HPDE6-E6E7 (cell line): ENCODE measurements at regions not wholly inside any gene's neighbourhood (a gene's known extent, or its start where the extent isn't known, plus 50 kb on each side); places are given as distances from the start of the nearest gene placed in this dataset.
A peak's percentile ranks its signal among the peaks of the same experiment; 100 is the strongest.

ENCODE experiments used
- DNase-seq: peaks from one replicate; pipeline ENCODE4 v3.0.0; 2011; ENCODE audit warnings: missing footprints; ENCODE audit errors: extremely low spot score

DNA sequence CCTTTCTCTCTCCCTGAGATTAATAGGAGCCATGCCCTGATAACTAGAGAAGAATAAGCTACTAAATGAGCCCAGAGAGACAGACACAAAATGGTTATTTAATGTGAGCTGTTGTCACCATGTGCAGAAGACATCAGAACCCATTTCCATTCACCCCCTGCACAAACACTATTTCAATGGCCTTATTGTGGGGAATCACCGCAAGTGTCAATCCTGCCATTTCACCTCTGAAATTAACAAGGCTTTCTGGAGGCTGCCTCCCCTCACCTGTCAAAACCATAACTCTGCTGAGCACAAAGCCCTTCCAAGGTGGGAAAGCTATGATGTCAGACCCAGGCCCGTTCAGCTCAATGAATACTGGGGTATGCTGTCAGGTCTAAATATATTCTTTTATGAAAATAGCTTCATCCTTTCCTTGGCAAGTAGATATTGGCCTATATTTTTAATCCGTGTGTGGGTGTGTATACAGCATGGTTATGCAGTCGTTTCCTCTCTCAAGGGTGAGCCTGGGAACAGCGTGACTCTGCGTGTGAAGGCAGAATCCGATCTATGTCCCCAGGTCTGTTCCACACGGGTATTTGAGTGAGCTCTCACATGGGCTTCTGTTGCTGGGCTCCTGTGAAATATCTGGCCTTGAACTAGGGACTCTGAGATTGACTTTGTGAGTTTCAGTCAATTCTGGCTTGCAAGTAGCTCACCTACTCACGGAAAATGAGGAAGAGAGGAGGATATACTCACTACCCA lies 266.3 kb downstream of the FBXW7 start:
- DNase-seq, result no peak

DNA sequence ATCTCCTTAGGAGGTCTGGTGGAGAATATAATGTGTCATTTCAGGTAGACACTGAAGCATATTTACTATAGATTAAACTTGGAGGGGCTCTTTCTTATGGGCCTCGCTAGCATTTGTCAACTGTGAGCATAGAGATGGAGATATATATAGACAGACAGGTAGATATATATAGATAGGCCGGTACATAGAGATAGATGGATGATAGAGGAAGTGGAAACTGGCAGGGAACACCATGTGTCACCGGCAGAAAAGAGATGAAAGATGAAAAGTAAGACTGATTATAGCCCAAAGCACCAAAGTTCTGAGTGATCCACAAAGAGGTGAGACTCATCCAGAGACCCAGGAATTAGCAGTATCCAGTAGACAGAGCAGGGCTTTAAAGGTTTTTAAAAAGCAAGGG lies 268.1 kb downstream of the FBXW7 start:
- DNase-seq, result no peak

DNA sequence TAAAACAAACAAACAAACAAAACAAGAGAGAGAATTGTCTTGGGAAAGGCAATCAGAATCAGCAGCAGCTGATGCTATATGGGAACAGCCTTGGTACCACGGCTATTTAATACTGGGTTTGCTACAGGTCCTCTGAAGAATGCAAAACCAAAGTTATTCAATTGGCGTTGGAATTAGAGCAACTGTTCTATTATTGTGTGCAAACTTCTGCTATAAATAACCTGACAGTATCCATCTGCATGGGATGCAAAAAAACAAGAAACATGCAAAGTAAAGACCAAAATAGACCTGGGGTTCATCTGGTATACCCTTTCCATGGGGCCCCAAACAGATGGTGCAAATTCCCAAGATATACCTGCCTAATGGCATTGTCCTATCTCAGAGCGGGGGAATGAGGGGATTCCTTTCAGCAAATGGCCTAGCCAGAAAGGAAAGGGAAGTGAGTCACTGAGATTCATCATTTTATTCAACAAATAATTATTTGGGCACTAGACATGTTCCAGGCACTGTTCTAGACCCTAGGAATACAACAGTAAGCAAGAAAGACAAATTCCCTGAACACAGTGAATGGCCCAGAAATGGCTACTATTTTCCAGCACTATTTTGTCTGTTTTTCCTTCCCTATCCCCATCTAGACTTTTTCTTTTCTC lies 268.9 kb downstream of the FBXW7 start:
- DNase-seq, result no peak

DNA sequence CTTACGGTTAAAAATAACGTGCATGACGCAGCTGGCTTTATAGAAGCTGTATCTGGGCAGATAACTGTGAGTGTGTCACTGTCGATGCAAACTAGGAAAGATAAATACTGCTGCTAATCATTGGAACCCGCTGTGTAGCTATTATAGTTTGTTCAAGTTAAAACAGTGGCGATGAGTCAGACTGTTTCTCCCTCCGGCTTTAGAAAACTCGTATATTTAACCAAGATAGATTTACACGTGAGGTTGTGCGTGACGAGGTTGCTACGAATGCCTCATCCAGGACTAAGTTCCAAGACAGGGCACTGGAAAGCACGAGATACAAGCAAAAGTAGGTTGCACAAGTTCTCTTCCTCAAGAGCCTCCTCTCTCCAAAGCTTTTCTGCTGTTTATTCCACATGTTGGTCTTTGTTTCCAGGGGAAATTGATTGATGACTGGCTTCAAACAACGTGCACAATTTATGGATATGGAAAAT lies 270.7 kb downstream of the FBXW7 start:
- peak; percentile 72 for DNase-seq

DNA sequence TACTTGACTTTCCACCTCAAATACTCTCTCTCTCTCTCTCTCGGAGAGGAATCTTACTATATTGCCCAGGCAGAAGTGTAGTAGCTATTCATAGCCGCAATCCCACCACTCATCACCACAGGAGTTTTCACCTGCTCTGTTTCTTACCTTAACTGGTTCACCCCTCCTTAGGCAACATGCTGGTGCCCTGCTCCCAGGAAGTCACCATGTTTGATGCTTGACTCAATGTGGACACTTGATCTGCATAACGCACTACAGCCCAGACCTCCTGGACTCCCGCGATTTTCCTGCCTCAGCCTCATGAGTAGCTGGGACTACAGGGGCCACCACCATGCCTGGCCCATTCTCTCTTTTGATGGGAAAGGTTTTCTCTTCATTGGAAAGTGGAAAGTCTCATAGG lies 271.8 kb downstream of the FBXW7 start:
- DNase-seq, result no peak

DNA sequence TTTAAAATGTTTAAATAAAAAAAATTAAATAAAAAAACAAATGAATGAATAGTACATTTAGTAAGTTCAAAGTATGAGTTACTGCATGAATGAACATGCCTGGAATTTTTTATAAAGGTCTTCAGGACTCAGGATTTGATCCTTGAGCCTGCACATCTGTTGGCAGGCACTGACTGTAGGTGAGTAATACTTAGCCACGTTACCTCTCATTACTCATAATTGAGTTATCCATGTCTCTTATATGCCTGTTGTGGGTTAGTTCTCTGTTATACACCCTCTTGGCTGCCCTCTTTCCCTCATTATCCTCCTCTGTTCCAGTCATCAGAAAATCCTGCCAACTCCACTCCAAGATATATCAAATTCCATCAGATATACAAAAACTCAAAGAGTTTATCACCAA lies 276.0 kb downstream of the FBXW7 start:
- peak; percentile 69 for DNase-seq

DNA sequence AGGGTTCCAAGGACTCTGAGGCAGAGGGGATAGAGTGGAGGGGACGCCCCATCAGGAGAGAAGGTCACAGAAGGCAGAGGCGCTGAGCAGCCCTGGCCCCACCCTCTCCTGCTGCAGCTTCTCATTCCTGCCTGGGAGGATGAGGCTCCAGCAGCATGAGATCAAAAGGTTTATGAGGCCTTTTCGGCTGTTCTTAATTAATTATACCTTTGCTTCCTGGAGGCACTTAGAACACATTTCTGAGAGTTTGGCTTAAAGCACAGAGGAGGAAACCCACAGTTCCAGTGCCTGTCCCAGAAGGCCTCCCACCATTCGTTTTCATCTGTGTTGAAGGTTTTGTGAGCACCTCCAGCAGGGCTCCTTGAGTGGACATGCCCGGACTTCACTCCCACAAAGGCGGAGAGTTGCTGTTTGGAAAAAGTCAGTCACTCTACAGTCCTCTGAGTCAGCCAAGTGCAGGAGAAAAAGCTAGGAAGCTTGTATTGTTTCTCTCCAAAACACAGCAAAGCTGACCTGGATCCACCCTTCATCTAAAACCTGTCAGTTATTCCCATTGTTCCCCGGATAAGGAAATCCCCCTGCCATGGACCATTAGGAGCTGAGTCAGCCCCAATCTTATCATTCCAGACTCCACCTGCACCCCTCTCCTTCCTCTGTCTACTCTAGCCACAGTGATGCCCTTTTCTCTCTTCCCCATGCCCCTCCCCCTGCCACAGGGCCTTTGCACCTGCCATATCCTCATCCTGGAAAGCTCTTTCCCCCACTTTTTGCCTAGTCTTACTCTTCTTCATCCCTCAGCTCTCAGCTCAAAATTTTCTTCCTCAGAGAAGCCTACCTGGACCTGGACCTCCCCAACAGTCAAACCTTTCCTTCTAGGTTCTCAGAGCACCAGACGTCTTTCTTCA lies 276.8 kb downstream of the FBXW7 start:
- DNase-seq, result peak; percentile 58

DNA sequence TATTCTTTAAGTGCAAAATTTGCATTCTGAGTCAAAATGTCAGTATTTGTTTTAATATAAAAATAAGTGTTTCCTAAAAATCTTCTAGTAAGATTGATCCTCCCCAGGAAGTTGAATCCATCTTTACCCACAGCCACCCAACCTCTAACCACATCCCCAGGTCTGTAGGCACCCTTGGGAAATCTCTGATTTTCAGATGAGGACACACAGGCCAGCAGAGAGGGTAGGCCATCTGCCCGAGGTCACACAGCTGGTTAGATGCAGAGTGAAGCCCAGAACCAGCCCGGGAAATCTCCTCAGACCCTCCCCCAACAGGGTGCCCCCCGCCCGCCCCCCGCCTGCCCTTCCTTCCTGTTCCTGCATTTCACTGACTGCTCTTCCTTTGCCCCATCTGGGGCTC lies 277.5 kb downstream of the FBXW7 start:
- no peak for DNase-seq

DNA sequence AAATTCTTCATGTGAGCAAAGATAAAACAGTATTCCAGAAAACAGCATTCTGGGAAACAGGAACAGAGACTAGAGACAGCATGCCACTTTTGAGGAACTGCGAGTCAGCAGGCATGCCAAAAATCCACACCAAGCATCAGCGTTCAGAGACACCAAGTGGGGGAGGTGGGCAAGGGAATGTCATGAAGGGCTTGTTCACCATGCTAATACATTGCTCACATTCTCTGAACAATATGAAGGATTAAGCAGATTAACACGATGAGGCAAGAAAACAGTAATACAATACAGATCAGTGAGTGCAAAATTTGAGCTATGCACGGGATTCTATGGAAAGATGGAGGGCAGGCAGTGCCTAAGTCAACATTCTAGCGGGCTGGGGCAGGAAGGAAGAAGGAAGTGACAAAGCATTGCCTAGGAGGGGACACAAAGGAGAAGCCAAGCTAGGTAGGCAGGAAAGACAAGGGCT lies 278.3 kb downstream of the FBXW7 start:
- no peak for DNase-seq

DNA sequence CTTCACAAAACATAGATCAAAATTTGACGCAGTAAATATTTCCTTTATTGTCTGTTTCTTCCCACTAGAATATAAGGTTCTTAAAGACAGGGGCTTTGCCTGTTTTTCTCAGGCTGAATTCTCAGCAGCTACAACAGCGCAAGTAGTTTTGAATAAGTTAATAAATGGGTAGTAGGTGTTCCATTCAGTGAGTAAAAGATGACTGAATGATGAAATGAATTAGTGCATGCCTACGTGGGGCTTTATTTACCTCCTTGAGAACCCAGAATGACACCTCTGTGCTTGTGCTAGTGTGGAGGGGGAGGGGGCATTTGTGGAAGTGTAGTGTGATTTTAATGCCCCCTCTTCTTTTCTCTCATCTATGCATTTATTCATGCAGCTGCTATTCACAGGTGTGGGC lies 278.9 kb downstream of the FBXW7 start:
- DNase-seq, result no peak

DNA sequence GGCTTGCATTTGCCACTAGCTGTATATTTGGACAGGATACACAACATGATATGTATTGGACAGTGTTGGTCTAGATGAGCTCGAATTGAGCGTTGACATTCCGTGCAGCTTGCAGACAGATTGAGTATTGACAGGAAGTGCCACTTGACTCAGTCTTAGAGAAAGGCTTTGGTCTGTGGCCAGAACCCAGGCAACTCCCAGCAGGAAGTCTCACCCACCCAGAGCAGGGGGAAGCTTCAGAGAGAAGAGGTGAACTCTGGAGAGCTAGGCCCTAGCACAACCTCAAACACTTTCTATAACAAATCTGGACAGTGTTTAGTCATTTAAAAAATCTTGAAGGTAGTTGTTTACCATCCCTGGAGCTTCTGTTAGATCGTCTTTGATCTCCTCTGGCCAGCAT lies 280.5 kb downstream of the FBXW7 start:
- no peak for DNase-seq

DNA sequence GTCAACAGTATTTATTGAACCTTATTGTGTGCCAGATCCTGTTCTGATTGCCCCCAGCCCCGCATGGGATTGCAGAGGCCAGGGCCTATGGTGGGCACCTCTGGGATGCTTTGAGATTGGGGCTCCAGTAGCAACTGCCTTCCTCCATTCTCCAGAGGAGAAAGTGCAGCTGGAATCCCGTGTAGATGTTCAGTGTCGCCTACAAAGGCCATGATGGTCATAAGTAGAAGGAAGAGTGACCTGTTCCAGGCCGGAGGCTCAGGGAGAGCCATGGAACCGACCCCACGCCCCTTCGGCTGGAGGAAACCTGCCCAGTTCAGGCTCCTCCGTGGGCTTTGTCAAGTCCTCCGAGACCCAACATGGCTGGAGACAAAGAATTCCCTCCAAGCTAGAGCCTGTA lies 287.5 kb downstream of the FBXW7 start:
- no peak for DNase-seq

DNA sequence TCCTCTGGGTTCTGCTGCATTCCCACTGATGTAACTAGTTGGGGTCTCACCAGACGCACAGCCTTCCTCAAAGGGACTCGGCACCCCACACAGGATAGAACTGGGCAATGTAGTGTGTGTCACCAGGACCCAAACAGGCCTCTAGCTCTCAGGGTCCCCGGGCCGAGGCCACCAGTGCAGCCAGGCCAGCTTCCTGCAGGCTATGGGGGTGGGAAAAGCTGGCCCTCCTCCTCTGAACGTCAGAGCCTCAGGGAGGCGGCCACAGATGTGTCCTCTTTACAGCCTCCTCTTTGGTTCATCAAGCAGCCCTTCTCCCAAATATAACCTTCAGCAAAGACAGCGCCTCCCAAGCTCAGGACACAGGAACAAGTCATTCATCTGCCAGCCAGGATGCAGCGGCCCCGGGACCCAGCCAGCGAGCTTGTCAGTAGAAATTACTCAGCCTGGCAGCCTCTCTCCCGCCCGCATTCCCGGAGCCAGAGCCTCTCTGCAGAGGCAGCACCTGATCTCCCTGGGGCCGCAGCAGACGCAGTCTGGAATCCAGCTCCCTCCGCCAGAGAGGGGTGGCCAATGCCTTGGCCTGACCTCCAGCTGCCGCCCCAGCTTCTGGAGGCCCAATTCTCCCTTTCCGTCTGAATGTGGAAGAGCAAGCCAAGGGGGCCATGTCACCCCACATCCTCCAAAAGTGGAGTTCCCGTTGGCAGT lies 288.5 kb downstream of the FBXW7 start:
- DNase-seq, result no peak

DNA sequence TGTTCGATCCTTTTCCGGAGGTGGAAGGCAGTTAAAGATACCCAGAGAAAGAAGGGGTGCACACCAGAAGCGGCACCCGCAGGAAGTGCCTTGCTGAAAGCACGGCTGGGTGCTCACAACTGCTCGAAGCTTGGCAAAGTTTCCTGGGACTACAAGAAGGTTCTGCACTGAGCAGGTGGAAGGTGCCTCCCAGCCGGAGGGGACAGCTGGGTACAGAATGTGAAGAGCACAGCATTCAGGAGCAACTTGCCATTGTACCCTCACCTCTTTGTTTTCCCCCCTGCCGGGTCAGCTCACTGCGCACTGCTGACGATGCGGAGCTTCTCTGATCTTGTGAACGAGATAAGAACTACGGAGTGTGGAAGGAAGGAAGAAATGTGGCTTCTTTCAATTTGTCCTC lies 289.2 kb downstream of the FBXW7 start:
- no peak for DNase-seq

DNA sequence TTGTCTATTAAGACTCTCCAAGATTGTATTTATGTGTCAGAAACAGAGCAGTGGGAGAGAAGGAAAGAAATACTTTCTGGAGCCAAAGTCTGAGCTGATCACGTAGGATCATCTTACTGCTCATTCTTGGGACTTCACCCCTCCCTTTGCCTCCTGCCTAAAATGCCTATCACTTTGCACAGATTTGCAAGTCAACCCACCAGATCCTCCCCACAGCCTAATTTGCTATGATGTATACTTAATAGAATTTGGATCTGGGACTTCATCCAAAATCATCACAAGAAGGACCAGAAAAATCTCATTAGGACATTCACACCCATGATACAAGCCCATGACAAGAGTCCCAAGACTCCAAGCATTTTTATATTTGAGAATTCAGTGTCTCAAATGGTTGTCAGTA lies 290.2 kb downstream of the FBXW7 start:
- DNase-seq, result no peak

DNA sequence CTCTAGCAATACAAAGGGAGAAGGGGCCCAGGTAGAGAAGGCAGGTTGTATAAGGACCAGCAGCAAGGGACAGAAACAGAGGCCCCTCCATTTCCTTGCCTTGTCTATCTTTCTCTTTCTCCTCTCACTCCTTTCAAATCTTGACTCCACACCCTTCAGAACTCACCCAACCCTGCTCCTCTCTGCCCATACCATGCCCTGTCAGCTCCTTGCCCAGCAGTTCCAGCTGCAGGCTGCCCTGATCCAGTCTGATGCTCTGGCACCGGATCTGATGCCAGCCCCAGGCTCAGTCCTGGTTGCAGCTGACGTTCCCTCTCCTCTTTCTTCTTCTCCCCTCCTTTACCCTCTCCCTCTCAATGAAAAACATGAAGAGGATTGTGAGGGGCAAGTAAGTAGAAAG lies 291.2 kb downstream of the FBXW7 start:
- no peak for DNase-seq

DNA sequence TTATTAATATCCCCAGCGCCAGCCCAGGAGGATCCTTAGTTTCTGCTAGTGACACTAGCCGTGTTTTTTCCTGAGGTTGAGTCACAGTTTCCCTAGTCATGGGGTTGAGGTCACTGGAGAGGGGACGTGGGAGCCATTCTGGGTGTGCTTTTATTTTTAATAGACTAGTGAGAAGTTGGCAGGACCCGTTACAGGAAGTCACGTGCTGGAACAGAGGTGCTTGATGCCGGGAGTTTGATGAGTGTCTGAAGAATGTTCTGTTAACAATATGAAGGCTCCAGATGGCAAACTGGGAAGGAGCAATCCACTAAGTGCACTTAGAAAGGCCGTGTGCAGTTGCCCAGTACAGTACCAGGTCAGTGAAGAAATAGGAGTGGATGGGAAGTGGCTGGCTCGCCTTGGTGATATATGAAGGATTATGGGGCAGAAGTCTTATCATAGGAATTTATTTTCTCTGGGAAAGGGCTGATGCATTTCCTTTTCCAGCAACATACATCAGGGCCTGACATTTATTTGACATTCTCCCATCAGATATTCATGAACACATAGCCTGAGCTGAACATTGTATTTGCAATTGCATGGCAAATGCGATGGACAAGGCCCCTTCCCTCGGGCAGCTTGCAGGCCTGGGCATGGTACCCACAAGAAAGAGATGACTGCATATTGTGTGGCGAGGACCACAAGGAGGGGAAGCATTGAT lies 291.8 kb downstream of the FBXW7 start:
- no peak for DNase-seq

DNA sequence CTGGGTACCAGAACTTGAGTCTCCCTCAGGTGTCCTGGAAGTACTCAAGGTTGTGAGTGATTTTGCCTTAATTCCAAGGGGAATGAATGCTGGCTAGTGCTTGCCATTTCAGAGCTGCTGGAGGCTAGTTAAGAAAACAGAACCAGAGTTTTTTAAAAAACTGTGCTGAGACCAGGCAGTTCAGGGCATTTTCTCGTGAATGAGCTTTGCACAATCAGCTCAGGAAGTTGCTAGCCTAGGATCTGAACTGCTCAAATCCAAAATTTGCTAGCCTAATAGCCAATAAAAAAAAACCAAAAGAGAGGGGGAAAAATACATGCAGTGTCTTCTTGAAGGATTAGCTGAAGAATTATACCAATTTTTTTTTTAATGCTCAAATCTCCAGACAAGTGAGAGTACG lies 292.7 kb downstream of the FBXW7 start:
- DNase-seq, result no peak

DNA sequence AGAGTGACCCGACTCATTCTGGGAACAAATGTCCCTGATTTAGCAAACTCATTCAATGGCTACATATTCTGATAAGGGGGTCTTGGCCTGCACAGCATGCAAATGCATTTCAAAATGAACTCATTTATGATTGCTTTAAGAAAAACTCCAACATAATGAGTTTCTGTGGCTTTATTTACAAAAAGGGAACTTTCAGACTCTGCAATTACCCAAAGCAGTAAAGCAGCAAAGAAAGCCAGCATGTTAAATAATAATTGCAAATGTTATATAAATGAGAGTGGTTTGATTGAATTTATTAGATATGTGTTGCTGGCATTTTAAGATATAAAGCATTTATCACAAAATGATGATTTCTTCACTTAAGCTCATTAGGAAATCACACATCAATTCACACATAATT lies 295.7 kb downstream of the FBXW7 start:
- DNase-seq, result no peak

DNA sequence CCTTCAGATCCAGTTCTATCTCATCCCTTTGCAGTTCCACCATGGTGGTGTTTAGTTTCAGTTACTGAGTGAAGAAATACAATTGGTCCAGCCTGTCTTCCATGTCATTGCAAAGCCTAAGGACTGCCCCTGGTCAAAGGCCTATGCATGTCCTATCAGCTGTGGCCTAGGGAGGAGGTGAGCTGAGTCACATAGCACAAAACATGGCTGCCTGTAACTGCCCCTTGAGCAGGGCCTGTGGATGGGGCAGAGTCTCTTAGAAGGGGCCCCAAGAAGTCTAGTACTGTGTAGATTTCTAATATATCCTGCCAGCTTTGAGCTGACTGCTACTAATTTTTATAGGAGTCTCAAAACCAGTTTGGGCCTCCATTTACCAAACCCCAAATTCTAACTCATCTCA lies 296.7 kb downstream of the FBXW7 start:
- no peak for DNase-seq

DNA sequence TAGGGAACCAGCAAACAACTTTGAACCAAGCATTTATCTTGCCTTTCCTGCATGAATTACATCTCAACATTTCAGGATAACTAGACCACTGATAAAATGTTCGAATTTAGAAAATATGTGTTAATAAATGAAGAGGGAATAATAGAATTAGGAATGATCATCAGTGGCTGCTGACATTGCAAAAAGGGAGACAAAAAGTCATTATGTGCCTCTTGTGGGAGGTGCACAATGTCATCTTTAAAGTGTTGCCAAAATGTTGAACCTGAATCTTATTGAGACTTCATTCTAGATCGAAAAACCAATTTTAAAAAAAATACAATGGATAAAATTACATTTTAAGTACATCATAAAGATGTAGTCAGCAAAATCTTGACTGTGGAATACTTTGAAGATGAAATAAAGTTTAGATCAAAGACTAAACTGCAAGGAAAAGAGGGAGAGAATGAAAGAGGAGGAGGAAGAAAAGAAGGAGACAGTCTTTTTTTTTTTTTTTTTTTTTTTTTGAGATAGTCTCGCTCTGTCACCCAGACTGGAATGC lies 299.3 kb downstream of the FBXW7 start:
- no peak for DNase-seq
